ENCODE measurements at regions not wholly inside any gene's neighbourhood (a gene's known extent, or its start where the extent isn't known, plus 50 kb on each side); places are given as distances from the start of the nearest gene placed in this dataset.

- Histone ChIP-seq H3K9me3 (ENCODE audit: control insufficient read depth in 1 of 2, insufficient read depth in 1 of 2, low read depth in 1 of 2, low read length in 2 of 2) (no peaks in the 10 kb centered on the region), H3K4me2 (ENCODE audit: low read length) (no peak overlapping the region), H3K4me3 (replicated peaks in 1 of 2; ENCODE audit: low read depth in 1 of 2, low read length in 2 of 2) (no peak overlapping the region), H3K27me3 (ENCODE audit: insufficient read depth, low read length) (no peaks in the 10 kb centered on the region), H3K36me3 (ENCODE audit: control insufficient read depth in 1 of 2, insufficient read depth in 2 of 2, low read length in 2 of 2) (no peaks in the 10 kb centered on the region), H4K20me1 (ENCODE audit: insufficient read depth) (no peaks in the 10 kb centered on the region), H3K27ac (ENCODE audit: low read depth, low read length) (no peak overlapping the region), H2AFZ (ENCODE audit: low read depth, low read length, poor library complexity, severe bottlenecking) (no peak overlapping the region), H3K9me2 (ENCODE audit: insufficient read depth) (no peaks in the 10 kb centered on the region), H3K4me1 (ENCODE audit: control insufficient read depth in 1 of 2, insufficient read depth in 2 of 2, low read length in 2 of 2) (peaks cover 28 to 38% of the 10 kb centered on the region in 2 experiments), H3K9ac (ENCODE audit: low read length) (no peak overlapping the region), H3K79me2 (ENCODE audit: insufficient read depth, low read length) (no peaks in the 10 kb centered on the region)
- TF ChIP-seq CTCF (IDR thresholded peaks at IDR 0.05 in 2 of 3, conservative IDR thresholded peaks at IDR 0.05 in 1 of 3; ENCODE audit: borderline replicate concordance in 1 of 3, insufficient read depth in 1 of 3, low read depth in 2 of 3, low read length in 2 of 3) = no peak
- no peak for TF ChIP-seq YY1 (IDR thresholded peaks at IDR 0.05; ENCODE audit: extremely low read depth, insufficient replicate concordance, low read depth, low read length)
- TF ChIP-seq CEBPB (IDR thresholded peaks at IDR 0.05; ENCODE audit: low read depth) = no peak
- TF ChIP-seq REST (IDR thresholded peaks at IDR 0.05; ENCODE audit: low read depth) = no peak
- TF ChIP-seq TCF7L2 (IDR thresholded peaks at IDR 0.05; ENCODE audit: borderline replicate concordance, extremely low read depth, insufficient read depth, insufficient read length) = no peak
- TF ChIP-seq EZH2phosphoT487 (IDR thresholded peaks at IDR 0.05; ENCODE audit: borderline replicate concordance) = no peak
- TF ChIP-seq ATF3 (IDR thresholded peaks at IDR 0.05) = no peak
- TF ChIP-seq ZNF274 (IDR thresholded peaks at IDR 0.05; ENCODE audit: low read depth, low read length) = no peak
- intact Hi-C loops (cut with micrococcal nuclease) = no loop called here
- no TSS peak for BruUV-seq (replicated peaks)
- ChIA-PET RAD21 (ENCODE audit: low non-redundant PET in 1 of 2, low total read pairs in 2 of 2, uncharacterized antibody in 2 of 2, unreplicated experiment in 2 of 2) (no interaction called here), CTCF (no interaction called here), POLR2A (no interaction called here)
- DNase-seq (ENCODE audit: low read depth, low spot score) (no peak), ATAC-seq (no peak)
These were observed 1213.2 kb downstream of the RAPGEF2 start for GRCh38 chr4:160316036-160316435.

All from HCT116 (cell line).